HG02678 (cell line): ENCODE measurements at regions not wholly inside any gene's neighbourhood (a gene's known extent, or its start where the extent isn't known, plus 50 kb on each side); places are given as distances from the start of the nearest gene placed in this dataset.
"Not testable (repeated sequence)": the region's sequence is repeated elsewhere in the genome, so short reads cannot be mapped to it uniquely, and the experiment has no call there.

Source experiments
- ATAC-seq: cut with Tn5 transposase; IDR thresholded peaks from one replicate; pipeline ENCODE4 v1.9.1; 2021; ENCODE audit warnings: mild to moderate bottlenecking, moderate library complexity; ENCODE audit not compliant: unreplicated experiment

DNA sequence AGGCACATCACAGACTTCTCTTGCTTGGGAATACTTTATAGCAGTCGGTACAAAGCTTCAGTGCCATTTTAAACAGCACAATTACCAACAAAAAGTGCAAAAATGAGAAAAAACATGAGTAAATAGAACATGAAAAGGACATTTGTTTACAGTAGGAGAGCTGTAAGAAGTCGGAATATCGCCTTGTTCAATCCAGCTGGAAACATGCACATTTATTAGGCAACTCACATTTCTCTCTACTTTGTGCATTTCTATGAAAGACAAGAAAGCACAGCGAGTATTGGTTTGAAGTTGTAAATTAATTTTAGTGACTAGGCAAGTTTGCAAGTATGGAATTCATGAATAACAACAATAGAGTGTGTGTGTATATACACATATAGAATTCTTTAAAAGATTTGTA, 484.7 kb downstream of the DACH1 start:
- no peak for ATAC-seq

DNA sequence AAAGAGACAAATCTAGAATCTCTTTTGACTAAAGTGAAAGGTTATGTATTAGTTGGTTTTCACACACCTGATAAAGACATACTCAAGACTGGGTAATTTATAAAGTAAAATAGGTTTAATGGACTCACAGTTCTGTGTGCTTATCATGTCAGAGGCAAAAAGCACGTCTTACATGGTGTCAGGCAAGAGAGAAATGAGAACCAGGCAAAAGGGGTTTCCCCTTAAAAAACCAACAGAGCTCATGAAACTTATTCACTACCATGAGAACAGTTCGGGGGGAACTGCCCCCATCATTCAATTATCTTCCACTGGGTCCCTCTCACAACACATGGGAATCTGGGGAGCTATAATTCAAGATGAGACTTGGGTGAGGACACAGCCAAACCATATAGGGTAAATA, 486.8 kb downstream of the DACH1 start:
- no peak for ATAC-seq

DNA sequence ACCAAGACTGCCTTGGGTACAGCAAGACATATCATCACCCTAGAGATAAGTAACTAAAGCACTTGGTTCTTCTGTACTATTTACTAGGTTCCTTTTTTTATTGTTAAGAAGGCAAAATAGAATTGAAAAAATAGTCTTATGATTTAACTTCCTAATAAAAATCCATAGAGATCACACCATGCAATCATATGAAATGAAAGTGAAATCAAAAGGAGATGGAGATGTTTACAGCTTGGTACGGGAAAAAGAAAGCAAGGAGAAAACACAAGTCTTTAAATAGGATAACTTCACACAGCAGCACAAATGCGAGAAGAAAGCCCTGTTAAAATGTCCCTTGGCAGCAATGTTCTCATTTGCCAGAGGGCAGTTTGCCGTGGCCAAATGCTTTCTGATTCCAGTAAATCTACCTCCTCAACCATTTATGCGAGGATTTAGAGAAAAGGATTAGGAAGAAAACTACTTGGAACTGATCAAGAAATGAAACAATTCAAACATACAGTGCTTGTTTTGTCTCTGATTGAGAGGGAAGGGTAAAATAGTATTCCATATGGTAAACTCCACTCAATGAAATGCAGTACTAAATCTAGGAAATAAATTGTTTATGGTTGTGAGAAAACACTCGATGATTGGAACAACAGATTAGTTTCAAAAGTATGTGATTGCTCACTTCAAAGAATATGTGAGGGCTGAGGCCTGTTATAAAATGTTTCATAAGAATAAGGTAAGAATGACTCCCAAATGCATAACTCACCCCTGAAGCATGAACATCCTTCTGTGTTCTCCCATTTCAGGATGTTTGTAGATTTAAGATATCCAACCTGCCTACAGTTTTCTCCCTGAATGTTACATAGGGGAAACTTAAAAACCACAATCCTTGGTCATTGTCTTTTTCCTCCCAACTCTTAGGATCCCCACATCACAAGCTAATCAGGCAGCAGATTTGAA, 487.8 kb downstream of the DACH1 start:
- no peak for ATAC-seq

DNA sequence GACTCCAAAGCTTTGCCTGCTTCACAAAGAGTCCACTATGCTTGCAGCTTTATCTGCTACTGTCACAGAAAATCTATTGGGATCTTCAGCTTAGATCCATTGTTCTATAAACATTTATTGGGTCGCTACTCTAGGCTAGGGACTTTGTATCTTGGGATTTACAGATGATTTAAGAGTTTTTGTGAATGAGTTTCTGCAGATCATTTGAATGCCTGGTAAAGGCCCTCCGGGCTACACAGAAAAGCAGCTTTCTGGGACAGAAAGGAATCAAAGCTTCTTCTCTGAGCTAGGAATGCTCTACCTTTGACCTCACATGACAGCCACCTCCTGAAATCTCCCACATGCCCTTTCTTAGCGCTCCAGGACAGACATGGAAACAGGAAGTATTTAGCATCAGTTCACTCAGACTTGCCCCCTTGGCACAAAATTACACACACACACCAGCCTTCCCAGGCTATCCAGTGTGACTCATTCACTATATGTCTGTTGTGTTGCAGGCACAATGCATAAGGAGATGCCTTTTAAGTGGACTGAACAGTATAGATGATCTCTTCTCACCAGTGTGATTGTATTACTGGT, 492.4 kb downstream of the DACH1 start:
- no peak for ATAC-seq

DNA sequence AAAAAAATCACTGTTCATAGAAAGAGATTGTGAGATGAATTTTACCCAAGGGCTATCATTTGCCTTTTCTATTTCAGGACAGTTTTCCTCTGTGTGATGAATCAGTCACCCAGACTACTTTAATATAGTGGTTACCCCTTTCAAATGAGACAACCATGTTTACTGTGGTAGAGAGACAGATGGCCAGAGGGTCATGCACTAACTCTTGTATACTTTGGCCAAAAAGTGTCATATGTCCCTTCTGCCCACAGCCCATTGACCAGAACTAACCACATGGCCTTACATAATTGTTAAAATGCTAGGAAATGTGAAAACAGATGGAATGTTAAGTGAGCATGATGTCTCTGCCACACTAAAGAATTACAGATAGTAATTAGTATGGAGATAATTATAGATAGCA, 498.7 kb downstream of the DACH1 start:
- no peak for ATAC-seq

DNA sequence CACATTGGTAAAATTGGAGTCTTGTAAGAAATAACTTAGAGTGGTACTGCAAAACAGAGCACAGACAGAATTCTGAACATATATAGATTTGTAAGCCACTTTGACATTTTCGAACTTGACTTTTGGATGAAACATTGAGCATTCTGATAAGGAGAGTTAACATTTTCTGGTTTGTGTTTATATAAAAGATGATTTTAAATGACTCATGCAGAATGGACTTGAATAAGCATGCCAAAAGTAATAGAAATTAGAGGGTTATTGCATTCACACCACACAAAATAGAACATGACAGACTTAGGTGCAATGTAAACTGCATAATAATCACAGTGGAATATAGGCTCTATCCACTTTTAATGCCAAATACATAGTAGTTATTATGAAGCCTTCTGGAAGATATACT, 507.0 kb downstream of the DACH1 start:
- ATAC-seq: no peak

DNA sequence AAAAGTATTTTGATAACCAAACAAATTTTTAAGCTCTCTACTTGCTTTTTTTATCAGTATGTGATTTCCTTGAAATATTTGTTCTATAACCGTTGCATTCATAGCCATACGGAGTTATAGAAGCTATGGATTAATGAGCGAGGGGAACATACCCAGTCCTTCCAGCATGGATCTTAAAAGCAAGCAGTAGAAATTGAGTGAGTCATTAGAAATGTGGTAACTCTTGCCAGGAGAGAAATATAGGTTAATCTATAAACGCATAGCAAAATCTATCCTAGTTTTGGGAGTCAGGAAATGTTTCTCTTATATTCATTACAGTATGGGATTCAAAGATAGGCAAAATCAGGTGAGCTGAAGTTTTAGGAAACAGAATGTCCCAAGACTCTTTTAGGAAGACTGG, 507.4 kb downstream of the DACH1 start:
- ATAC-seq: no peak

DNA sequence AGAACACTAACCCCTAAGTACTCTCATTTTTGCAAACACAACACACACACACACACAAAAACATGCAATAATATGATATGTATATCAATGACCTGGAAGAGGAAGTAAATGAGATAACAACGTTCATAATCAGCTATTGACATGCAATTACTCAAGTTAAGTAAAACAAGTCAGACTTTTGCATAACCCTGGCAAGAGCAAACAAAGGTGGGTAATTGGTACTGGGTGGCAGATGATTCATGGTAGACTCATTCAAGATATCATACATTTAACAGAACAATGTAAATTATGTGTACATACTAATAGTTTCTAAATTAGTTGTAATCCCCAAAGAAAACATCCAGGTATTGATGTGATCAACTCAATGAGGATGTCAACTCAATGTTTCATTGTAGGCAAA, 508.8 kb downstream of the DACH1 start:
- no peak for ATAC-seq

DNA sequence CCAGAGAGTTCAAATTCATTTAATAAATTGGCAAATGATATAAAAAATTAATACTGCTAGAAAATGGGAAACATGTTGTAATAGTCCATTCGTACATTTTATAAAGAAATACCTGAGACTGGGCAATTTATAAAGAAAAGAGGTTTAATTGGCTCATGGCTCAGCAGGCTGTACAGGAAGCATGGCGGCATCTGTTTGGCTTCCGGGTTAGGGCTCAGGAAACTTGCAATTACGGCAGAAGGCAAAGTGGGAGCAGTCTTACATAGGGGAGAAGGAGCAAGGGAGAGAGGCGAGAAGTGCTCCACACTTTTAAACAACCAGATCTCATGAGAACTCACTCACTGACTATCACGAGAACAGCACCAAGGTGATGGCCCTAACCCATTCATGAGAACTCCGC, 512.0 kb downstream of the DACH1 start:
- ATAC-seq: no peak

DNA sequence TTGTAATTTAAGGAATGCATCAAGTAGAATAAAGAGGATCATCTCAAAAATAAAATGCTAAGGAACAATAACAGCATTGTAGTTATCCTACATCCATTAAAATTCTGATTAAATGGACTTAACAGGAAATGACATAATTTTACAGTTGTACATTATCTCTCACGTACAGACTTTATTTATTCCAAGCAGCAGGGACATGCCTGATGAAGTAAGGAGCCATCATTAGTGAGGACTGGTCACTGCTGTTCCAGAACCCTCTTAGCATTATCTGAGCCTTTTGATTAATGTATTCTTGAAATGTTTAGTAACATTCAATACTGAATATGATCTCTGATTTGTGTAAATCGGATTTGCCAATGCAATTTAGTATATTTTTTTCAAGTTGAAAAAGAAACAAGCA, 516.1 kb downstream of the DACH1 start:
- ATAC-seq: no peak

DNA sequence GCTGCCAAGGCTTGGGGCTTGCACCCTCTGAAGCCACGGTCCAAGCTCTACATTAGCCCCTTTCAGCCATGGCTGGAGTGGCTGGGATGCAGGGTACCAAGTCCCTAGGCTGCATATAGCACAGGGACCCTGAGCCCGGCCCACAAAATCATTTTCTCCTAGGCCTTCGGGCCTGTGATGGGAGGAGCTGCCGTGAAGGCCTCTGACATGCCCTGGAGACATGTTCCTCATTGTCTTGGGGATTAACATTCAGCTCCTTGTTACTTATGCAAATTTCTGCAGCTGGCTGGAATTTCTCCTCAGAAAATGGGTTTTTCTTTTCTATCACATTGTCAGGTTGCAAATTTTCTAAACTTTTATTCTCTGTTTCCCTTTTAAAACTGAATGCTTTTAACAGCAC, 521.1 kb downstream of the DACH1 start:
- ATAC-seq: not testable (repeated sequence)

DNA sequence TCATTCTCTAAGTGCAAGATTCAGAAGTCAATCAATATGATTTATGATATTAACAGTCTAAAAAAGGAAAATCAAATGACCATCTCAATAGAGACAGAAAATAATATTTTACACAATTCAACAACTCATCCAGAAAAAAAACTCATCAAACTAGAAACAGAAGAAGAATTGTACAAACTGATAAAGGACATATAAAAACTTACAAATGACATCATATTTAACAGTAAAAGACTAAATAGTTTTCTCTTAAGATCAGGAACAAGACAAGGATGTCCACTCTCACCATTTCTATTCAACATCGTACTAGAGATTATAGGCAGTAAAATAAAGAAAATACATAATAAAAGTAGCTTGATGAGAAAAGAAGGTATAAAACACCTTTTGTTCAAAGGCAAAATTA, 527.3 kb downstream of the DACH1 start:
- ATAC-seq: no peak

DNA sequence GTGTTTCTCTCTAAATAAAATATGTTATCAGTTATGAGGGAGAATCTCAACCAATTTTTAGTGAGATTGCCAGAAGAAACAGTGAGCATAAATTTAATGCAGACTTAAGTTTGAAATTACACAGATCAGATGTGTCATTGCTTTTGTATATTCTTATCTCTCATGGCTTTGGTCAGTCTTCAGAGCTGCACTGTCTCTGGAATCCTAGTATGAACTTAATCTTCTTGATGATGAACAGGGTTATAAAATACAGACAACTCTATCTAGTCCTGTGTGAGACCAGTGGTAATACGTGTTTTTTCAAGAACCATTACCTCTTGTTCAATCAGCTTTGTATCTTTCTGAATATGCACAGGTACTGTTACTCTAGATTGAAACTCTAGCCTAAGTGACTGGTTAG, 528.0 kb downstream of the DACH1 start:
- ATAC-seq: no peak

DNA sequence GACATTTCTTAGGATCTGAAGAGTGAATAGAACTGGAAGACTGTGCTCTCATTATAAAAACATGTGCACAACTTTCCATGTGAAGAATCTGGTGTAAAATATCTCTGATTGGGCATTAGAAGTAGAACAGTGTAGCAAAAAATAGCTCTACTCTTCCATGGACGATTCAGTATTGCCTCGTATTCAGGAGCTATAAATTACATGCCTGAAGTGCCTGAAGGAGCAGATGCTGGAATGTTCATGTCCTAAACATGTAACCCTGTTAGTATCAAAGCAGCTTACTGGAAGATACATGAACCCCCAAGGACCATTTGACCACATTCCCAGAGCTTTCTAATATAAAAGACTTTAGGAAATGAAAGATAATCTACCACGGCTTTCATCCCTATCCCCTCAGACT, 528.9 kb downstream of the DACH1 start:
- no peak for ATAC-seq

DNA sequence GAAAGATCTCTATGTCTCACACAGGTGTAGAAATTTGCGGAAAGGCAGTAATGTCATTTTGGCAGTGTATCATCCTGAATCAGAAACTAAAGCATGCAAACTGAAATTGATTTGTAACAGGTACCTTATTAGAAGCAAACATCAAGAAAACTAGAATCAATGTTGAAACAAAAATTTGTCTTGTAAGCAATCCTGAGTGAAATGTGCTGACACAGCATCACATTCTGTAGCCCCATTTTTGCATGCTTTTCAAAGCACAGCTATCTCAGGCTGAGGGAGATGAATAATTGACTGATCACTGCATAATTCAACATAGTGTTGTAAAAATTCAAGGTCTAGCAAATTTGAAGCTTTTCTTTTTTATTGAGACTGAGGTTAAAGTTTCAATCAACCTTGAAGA, 539.7 kb downstream of the DACH1 start:
- ATAC-seq: no peak

DNA sequence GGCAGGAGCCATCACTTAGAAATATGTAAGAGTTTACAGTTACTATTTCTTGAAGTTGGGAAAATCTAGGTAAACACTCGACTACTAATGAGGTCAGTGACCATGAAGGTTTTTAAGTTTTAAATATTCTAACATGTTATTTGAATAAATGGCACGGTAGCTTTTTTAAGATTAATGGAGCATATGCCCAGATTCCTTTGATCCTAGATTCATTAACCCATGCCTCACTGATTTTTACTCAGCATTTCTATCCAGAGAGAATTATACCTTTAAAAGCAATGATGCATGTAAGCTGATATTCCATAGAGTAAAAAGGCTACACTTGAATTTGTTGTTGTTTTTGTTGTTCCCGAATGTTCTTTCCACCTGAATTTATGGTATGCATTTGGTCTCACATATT, 541.4 kb downstream of the DACH1 start:
- no peak for ATAC-seq

DNA sequence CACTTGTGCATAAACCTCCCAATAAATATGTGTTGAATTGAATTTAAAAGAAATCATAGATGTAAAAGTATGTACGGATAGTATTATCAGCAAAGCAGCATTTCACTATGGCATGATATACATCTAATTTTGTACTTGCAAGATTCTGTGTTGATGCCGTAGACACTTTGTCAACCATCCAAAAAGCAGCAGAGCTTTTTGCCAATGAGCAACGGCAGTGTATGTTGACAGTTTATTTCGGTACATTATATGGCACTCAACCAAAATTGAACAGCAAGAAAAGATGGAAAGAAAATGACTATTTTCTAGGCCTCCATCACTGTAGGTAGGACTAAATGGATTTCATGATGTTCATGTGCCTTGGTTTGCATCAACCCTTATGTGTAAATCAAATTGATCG, 543.7 kb downstream of the DACH1 start:
- ATAC-seq: no peak

DNA sequence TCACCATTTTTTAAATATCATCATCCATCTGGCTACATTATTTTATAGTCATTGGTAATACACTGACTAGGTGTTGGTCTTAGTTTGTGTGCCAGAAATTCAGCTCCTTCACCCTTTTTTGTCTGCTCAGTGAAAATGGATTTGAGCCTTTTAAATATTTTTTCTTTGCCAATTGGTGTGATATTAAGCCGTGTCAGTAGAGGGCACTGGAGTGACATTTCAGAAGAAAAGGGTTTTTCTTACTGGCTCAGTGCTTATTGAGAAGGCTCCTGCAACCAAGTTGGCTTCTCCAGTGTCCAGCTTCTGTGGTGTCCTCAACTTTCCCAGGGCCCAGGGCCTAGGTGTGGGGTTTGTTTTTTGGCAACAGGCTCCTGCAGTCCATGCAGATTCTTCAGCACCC, 546.6 kb downstream of the DACH1 start:
- ATAC-seq: no peak

DNA sequence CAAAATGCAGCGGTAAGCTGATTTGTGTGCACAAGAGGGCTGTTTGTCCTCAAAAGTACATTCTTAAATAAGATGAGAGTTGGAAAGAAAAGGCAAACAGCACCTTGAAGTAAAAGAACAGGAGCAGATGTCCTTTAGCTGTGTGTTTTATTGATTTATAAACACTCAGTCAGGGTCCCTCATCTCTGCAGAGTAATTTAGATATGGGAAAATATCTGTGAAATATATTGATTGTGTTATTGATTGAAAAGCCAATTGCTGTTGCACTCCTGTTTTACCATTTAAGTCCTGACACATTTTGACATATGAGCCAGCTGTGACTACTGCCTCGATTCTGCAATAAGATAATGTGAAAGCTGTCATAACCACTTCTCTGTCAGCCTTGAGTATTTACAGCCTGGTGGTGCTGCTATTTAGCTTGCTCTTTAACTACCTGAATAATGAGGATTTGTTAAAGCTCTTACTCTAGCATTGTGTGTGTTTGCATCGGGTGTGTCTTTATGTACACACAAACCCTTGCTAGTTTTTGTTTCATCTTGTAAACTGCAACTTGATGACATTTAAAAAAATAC, 550.1 kb downstream of the DACH1 start:
- no peak for ATAC-seq

DNA sequence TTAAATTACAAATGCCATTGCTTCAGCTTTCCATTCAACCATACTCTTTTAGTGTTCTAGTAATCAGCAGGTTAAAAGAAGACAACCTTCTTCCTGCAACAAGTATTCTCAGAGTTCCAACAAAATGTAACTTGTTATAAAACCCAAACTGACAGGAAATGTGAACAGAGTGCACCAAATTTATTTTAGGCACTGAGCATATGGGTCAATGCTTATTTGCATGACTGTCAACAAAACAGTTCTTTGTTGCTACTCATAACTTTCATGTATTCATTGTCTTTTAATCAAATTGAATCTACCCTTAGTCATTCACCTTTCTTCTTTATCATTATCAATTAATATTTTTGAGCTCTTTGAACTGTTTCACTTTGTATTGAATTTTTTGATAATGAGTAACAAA, 554.1 kb downstream of the DACH1 start:
- ATAC-seq: peak; percentile 43

DNA sequence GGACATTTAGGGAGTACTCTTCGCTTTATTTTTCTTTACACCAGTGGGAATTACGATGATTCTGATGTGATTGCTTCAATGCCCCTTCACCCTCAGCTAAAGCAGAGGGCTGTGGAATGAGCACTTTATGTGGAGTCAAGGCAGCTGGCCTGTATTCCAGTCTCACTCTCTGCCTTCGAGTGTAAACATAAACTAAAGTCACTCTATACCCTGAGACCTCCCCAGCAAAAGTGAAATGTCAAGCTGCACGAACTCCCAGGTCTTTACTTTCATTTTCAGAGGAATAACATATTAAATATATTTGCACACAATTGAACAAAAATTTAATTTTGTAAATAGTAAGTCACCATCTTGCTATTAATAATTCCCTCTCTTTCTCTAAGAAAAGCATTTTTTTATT, 557.1 kb downstream of the DACH1 start:
- ATAC-seq: no peak

DNA sequence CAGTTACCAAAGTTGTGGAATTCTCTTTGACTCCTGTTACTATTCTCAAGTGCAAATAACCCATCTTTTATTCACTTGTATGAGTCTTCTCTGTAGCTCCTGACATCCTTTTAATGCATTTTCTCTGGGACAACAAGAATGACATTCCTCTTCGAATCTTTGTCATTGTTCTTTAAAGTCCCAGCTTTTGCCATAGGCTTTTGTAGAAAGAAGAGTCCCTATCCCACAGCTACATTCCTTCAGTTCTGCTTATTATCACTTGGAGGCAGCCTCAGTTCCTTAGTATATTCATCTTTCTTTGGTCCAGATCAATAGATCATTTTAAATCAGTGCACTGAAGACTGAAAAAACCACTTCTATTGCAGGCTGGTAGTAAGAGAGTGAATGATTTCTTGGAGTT, 560.2 kb downstream of the DACH1 start:
- ATAC-seq: no peak
